Suppressor macrophage (primary cell): ENCODE measurements at regions not wholly inside any gene's neighbourhood (a gene's known extent, or its start where the extent isn't known, plus 50 kb on each side); places are given as distances from the start of the nearest gene placed in this dataset.

Experiments
- DNase-seq, 4 experiments: peaks; one replicate each; pipeline ENCODE4 v3.0.0-alpha.2; 2020 to 2022

GRCh38 chr11:129590753-129591475, 215.3 kb downstream of the BARX2 start:
- DNase-seq: no peak

DNA sequence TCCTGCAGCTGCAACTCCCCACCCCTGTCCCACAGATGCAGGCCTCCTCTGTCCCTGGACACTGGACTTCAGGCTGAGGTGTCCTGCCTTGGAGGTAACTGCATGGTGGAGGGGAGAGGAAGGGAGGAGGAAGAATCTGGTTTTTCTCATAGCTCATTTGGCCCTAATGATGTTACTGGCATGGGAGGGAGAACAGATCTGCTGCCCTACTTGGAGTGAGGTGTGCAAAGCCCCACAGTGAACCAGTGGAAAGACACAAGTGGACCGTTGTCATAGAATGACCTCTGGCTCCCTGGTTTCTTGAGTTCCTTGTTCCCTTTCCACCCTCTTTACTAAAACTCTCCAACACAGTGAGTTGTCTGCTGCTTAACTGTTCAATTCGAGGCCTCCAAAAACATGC, 215.9 kb downstream of the BARX2 start:
- no peak for DNase-seq

- DNase-seq: no peak
These were observed 216.5 kb downstream of the BARX2 start for GRCh38 chr11:129592191-129592590.

GRCh38 chr11:129593098-129593497, 217.4 kb downstream of the BARX2 start:
- DNase-seq: no peak

GRCh38 chr11:129595038-129595962, 219.7 kb downstream of the BARX2 start:
- no peak for DNase-seq

DNA sequence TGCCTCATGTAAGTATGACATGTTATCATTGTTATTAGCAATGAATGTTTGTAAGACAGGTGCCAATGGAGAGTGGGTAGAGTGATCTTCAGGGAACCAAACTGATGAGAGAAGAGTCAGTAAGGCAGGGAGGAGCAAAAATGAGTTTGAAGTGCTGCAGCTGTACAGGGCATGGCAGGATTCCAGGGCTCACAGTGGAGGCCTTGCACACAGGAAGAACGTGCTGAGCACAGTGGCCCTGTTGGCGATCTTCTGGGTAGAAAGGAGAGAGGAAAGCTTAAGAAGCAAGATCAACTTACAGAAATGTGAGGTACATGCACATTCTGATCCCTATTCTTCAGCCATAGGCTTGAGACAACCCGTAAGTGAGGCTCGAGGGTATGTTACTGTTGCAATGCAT, 219.3 kb upstream of the TMEM45B start:
- DNase-seq: no peak

DNA sequence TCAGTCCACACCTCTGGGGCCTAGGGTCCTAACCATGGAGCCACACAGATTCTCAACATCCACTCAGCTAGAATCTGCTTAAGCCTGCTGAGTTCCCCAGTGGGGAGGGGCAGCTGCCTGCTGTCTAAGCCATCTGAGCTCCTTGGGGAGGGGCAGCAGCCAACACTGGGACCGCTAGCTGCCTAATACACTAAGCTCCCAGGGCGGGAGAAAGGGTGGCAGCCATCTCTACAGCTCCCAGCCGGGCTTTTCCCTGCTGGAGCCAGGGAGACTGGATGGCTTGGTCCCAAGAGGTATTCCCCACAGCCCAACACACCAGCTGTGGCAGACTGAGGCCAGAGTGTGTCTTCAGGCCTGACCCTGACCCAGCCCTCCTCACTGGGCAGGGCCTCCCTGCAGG, 217.3 kb upstream of the TMEM45B start:
- DNase-seq: no peak

DNA sequence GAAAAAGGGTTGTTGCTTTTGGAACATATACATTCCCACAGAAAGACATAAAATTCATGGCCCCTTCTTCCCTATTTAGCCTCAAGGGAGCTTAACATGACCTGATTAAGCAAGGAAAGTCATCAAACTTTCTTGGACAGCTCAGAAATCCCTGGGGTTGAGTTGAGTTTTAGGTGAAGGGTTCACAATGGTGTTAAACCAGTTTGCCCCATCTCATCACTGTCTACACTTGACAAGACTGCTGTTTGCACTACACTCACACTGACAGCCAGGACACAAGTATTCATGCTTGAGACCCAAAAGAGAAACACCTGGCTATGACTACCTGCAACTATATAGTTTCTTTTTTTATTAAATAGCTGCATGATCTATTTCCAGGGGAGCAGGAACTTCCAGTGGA, 209.8 kb upstream of the TMEM45B start:
- no peak for DNase-seq

GRCh38 chr11:129608711-129609110, 206.9 kb upstream of the TMEM45B start:
- DNase-seq: no peak

- DNase-seq: no peak
These were observed 205.5 kb upstream of the TMEM45B start for GRCh38 chr11:129610125-129610524.

DNA sequence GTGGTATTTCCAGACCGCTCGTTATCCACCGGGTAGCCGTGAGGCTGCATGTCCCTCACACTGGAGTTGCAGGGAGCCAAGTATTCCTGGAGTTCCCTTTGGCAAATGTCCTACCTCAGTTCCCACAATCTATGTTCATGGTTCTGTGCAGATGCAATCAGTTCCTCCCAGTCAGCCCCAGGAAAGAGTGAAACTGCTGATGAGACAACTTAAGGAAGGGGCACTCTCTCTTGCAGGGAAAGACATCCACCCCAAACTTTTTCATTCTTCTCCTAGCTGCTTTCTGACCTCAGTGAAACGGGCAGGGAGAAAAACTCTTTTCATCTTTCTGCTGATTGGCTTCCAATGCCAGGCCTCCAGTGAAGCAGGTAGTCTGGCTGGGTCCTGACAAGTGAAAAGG, 205.1 kb upstream of the TMEM45B start:
- DNase-seq: no peak

- no peak for DNase-seq
These were observed 203.8 kb upstream of the TMEM45B start for GRCh38 chr11:129611661-129612446.

DNA sequence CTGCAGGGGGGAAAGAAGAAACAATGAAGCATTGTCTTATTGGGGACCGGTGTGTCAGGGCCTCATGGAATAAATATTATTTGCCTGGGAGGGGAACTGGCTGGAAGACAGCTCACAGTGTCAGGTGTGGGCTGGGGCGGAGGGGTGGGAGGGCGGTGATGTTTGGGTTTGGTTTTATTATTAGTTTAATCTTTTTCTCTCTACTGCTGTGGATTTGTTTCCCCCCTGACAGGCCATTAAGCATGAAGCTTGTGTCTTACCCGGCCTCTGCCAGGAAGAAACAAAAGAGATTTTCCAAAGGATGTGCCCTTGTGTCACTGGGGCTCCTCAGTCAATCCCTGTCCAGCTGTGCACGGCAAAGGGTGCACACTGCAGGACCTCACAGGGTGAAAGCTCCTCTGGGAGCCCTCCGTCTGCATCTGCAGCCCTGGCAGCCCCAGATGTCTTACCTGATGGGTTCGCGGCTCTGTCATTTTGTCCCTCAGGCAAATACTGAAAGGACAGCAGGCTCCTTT, 203.1 kb upstream of the TMEM45B start:
- no peak for DNase-seq

GRCh38 chr11:129613071-129613470, 202.6 kb upstream of the TMEM45B start:
- no peak for DNase-seq

DNA sequence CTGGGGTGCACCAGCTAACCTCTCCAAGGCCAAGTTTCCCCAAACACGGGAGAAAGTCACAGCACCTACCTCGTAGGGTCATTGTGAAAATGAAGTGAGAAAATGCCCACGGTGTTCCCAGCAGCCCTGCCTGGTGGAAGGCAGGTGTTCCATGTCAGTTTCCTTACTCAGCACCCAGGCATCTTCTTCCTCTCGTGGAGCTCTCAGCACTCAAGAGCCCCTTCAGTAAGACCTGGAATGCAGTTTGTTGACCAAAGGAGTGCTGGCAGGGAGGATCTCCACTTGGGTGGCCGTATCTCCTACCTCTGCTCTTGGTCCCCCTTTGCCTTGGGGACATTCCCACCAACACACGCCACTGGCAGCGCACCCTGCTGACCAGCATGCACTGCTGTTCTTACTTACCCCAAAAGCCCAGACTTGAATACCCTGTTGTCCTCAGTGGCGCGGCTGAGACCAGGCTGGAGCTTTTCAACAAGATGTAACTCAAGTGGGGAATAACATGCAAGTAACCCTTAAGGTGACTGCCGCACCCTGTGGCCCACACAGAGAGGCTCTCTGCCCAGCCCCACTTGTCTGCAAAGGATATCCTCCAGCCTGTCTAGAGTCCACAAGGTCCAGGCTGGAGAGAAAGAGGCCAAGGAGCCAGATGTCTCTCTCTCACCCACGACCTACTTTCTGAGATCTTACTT, 201.2 kb upstream of the TMEM45B start:
- DNase-seq: no peak

DNA sequence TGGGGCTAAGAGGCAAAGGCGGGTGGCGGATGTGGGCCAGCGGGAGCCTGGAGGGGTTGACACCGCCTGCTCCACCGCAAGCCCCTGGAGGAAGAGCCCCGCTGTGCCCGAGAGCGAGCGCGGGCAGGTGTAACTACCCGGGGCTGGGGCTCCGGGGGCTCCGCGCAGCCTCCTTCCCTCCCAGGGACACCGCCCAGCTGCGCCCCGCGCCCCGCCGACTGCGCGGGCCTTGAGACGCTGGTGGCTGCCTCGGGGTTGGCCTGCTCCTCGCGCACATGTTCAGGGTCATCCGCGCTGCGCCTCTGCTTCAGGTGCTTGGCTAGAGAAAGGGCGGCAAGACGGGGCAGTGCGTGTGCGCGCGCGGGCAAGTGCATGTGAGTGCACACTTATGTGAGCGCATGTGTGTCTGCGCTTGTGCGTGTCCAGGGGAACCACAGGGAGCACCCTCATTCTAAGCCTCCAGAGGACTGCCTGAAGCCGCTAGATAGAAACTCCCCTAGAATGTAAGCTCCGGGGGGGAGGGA, 197.5 kb upstream of the TMEM45B start:
- DNase-seq: no peak

DNA sequence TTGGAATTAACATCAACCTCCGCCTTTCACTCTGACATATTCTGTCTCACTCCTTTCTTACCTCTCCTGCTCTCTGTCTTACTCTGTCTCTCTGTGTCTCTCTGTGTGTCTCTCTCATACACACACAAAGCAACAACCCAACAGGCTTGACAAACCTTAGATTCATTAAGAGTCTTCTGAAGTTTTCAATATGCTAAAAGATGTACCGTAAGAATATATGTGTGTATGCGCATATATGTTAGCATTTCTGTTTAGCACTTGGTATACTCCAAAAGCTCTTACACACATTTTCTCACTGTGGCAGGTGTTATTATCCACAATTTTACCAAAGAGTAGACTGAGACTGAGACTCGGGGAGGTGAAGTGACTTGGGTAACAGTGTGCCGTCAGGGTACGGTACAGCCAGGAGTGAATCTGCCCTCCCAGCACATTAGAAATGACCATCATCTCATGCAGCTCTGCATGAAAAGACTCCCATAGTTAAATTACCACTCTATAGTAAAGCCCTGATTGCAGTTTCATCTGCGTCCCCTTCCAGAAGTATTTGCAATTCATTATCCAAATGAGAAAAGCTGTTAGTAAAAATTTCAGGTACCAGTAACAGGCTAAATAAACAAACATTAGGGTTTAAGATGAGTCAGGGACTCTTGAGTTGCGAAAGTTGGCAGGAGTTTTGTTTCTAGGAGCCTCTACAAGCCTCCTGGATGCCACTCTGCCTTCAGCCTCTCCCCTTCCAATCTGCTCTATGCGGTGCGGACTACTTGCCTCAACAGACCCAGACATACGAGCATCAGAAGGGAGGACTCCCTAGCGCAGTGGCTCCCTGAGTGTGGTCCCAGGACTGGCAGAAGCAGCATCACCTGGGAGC, 195.2 kb upstream of the TMEM45B start:
- DNase-seq: no peak

DNA sequence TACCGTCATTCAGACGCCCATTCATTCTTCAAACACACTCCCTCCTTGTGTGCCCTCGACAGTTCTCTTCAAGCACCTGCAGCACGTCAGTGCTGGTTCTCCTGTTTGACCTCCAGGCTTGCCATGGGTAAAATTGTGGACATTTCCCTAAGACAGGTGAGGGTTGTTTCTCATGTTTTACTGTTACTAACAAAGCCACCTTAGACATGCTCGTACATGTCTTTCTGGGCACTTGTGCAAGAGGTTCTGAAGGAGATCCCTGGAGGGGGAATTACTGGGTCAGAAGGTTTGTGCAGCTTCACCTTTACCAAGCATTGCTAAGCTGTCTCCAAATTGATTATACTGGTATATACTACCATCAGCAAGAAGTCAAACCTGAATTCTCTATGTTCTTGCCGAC, 189.7 kb upstream of the TMEM45B start:
- no peak for DNase-seq

- DNase-seq: no peak
These were observed 184.4 kb upstream of the TMEM45B start for GRCh38 chr11:129631201-129631600.

- no peak for DNase-seq
These were observed 178.7 kb upstream of the TMEM45B start for GRCh38 chr11:129636926-129637325.

GRCh38 chr11:129637473-129637872, 178.2 kb upstream of the TMEM45B start:
- DNase-seq: no peak
